D721Med (cell line): ENCODE measurements at regions not wholly inside any gene's neighbourhood (a gene's known extent, or its start where the extent isn't known, plus 50 kb on each side); places are given as distances from the start of the nearest gene placed in this dataset.
A peak's percentile ranks its signal among the peaks of the same experiment; 100 is the strongest.

Source experiments
- DNase-seq: peaks from one replicate; pipeline ENCODE4 v3.0.0; 2011; ENCODE audit warnings: low spot score; ENCODE audit not compliant: insufficient read length
- FAIRE-seq: peaks from 2 replicates; lab custom pipeline; 2011; peaks lifted over from hg19 to GRCh38; lab: Jason Lieb, UNC
- CTCF ChIP-seq: IDR thresholded peaks from 2 replicates; pipeline ENCODE4 v1.5.1; 2012; ENCODE audit warnings: mild to moderate bottlenecking, control low read depth; ENCODE audit not compliant: insufficient read depth; ENCODE audit errors: missing control alignments

- TF ChIP-seq CTCF, result no peak
- FAIRE-seq, result no peak
- no peak for DNase-seq
Measured at GRCh38 chr3:25084016-25084415, 344.0 kb upstream of the RARB start.

GRCh38 chr3:25086721-25087120 is 341.3 kb upstream of the RARB start:
- no peak for TF ChIP-seq CTCF
- DNase-seq (no peak), FAIRE-seq (no peak)

- TF ChIP-seq CTCF, result no peak
- FAIRE-seq, result no peak
- DNase-seq, result no peak
Measured at GRCh38 chr3:25088284-25088683, 339.8 kb upstream of the RARB start.

GRCh38 chr3:25090698-25091453 is 337.2 kb upstream of the RARB start:
- no peak for FAIRE-seq
- no peak for DNase-seq
- TF ChIP-seq CTCF, result no peak

- no peak for DNase-seq
- no peak for FAIRE-seq
- TF ChIP-seq CTCF, result no peak
Measured at GRCh38 chr3:25091934-25092333, 336.1 kb upstream of the RARB start.

- peak; percentile 17 for TF ChIP-seq CTCF
- FAIRE-seq (no peak), DNase-seq (no peak)
Measured at GRCh38 chr3:25094932-25095685, 333.0 kb upstream of the RARB start.

GRCh38 chr3:25096536-25096935 is 331.5 kb upstream of the RARB start:
- DNase-seq (no peak), FAIRE-seq (no peak)
- TF ChIP-seq CTCF, result no peak
